Endothelial cell of hepatic sinusoid (primary cell): ENCODE measurements at regions not wholly inside any gene's neighbourhood (a gene's known extent, or its start where the extent isn't known, plus 50 kb on each side); places are given as distances from the start of the nearest gene placed in this dataset.
"Not testable (repeated sequence)": the region's sequence is repeated elsewhere in the genome, so short reads cannot be mapped to it uniquely, and the experiment has no call there.

Experiments used
- in situ Hi-C: cut with HindIII; loops from 2 replicates; pipeline ENCODE4 v1.10.0; 2017; ENCODE audit warnings: low sequenced_read_pairs

DNA sequence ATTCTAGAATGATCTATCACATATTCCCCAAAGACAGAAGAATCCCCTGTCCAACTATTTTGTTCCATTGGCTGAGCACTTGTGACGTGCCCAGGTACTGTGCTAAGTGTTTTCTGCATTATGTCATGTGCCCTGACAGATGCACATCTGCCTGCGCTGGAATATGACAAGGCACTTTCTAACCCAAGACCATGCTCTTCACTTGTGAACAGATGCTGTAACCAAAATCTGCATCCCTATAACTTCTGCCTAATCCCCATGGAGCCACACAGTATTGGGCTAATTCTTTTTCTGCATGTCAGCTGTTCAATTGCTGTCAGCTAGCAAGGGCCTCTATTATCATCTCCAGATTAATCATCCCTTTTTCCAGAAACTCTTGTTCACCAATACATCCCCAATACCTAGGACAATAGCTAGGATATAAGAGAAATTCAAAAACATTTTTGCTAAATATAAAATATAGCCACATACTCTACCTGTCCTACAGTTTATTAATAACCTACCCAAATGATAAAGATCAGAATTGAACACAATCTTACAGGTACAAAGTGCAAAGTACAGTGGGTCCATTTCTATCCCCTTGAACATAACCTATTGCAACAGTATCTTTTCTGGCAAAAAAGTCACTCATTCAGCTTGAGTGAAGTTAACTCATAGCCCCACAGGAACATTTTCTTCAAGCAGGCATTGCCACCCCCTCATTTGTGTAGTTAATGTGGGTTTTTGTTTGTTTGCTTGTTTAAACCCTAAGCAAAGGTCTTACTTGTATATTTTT is 109.4 kb upstream of the LRRN1 start:
- in situ Hi-C loops: no loop called here

DNA sequence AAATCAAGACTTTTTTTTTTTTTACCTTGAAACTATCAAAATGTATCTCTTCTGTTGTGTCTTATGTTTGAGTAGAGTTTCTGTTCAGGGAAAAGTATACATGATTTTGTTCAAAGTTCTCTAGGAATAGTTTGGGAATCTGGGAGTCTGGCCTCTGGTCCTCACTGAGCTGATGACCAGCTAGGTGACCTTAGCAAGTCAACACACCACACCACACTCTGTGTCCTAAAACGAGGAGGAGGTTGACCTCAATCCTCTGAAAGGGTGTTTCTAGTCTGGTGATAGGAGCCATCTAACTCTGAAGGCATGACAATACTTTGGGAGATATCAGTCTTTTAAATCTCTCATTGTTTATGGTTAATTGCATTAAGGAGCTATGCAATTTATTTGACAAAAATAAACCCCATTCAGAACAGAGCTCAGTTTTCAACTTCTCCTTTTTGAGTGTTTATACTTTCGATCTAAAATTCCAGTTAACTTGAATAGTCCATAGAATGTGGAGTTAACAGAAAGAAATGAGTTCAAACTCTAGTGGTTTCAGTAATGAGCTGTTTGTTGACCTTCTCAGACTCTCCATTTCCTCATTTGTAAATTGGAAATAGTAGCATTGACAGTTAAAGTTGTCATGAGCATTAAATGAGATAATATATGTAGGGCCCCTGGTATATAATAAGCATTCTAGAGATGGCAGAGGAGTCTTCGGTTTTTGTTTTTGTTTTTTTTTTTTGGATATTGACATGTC is 112.2 kb upstream of the LRRN1 start:
- in situ Hi-C loops: no loop called here

DNA sequence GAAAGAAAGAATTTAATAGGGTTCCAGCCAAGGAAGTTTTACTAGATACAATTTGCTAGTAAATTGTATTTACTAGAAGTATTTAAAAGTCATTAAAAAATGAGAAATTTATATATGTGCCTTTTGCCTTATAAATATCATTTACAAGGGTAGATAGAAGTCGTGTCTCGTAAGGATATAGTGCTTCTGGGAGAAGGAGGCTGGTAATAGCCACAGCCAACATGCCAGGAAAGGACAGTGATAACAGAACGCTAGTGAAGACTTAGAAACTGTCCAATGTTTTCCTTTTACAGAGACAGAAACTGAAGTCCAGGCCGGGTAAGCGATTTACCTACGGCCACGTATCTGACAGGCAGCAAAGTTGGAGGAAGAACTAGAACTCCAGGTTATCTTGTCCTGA is 113.5 kb upstream of the LRRN1 start:
- in situ Hi-C loops: no loop called here

DNA sequence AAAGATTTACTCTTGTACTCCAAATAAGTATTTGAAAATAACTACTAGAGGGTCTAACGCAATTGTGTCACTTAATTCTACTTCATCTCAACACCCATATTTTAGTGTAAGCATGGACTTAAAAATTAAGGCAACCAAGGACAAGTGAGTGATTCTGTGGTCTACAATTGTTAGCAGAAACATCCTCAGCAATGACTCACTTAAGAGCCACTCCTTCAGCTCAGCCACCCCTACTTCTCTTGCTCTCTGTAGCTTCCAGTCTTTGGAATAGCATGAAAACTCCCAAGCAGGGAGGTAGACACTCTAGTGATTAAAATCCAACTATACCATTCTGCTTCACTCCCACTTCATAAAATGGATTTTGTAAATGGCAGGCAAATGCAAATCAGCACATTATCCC is 116.0 kb upstream of the LRRN1 start:
- in situ Hi-C loops: no loop called here

DNA sequence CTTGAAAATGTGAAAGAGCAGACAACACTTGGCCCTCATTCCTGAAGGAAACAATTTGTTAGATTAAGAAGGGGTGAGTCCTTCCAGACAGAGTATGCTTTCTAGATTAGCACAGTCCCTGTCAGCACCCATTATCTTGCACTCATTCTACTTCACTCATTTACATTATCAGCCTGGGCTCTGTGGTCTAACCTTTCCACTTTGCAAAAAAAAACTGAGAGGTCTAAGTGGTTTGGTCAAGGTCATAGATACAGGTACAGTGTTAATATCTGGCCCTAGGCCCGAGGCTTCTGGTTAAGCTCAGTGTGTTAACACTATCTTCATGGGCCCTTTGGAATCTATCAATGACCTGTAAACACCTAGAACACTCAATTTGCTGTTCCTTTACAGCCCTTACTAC is 123.4 kb upstream of the LRRN1 start:
- in situ Hi-C loops: no loop called here

DNA sequence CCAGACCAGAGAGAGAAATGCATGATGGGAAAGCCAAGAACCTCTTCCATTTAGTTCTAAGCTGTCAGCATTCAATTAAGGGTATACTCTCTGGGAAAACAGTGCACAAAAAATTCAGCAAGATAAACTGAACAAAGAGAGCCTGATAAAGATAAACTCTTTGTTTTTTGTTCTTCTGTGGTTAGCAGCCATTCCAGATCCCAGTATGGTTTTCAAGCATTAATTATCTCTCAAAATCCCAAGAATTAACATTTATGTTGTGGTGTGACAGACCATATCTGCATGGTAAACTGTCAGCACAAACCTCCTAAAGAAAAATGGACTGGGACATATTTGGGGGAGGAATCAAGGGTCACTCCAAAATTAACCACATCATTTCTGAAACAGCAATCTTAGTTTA is 124.0 kb upstream of the LRRN1 start:
- in situ Hi-C loops: no loop called here

DNA sequence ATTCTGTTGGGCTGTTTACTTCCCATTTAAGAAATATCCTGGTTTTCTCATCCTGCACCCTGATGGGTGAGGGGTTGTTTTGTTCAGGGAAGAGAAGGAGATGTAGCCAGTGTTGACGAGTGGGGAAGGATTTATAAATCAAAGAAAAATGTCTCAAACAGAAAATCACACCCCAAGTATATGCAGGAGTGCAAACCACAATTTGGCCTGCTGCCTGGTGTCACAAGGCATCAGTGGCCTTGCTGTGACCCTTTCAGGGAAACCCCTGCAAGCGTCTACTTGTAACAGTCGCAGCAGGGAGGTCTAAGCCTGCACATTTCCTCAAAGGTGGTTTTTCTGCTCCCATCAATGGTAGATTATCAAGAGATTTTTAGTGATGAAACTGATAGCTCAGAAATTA is 132.6 kb upstream of the LRRN1 start:
- in situ Hi-C loops: no loop called here

DNA sequence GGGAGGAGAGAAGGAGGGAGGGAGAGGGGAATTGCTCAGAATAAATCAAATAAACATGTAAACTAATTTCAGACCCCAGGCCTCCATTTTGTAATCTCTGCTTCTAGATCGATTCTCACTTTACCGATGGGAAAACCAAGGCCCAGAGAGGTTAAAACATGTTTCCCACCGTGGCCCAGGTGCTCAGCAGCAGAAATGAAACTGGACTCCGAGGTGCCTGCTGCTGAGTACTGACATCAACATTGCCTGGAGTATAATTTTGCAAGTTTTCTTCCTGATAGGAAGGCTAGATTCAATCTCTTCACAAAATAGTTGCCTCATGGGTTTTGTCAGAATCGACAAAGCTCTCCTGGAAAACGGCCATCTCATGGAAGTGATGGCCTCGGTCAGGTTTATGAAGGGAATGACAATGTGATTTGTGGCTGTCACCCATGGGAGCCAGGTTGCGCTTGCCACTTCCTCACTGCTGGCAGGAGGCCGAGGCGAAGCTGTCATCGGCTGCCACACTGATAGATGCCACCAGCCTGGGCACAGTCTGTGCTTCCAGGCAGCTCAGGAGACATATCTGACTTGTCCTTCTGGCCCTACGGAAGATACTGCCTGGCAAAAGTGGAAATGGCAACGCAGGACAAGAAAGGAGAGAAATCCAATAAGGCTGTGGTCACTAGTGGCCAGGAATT is 133.1 kb upstream of the LRRN1 start:
- in situ Hi-C loops: no loop called here

DNA sequence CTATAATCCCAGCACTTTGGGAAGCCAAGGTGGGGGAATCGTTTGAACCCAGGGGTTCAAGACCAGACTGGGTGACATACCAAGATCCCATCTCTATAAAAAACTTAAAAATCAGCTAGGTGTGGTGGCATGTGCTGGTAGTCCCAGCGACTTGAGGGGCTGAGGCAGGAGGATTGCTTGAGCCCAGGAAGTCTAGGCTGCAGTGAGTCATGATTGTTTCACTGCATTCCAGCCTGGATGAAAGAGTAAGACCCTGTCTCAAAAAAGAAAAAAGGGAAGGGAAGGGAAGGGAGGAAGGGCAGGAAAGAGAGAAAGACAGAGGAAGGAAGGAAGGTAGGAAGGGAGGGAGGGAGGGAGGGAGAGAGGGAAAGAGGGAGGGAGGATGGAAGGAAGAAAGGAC is 133.7 kb upstream of the LRRN1 start:
- in situ Hi-C loops: no loop called here

DNA sequence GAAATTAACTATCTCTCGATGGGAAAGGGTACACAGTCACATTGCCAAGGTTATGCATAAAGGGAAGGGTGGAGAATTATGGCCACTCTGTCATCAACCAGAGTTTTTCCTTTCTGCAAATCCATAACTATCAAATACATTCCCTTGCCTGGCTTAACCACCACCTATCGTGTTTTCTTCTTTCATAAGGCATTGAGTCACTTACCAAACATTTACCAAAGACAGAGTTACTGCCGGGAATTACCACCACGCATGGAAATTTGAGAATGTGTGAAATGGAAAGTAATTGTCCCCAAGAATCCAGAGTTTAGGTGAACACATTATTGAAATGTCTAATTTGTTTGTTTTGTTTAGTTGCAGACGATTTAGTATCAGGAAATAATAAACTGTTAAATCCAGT is 134.3 kb upstream of the LRRN1 start:
- in situ Hi-C loops: no loop called here

DNA sequence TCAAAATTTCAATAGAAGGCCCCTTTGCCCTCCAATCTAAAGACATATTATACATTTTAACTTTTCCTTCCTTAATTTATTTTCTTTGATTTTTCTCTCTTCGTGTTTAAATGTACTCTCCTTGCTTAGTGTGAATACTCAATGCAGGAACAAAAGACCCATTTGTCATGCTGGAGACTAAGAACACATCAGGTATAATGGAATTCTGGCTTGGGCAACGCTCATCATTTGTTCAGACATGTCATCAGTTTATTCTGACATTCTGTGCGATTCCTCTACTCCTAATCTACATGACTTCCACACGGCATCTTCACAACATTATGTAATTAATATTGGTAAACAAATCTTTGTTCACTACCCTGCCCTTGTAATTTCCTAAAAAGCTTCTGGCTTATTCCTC is 136.6 kb upstream of the LRRN1 start:
- in situ Hi-C loops: no loop called here

DNA sequence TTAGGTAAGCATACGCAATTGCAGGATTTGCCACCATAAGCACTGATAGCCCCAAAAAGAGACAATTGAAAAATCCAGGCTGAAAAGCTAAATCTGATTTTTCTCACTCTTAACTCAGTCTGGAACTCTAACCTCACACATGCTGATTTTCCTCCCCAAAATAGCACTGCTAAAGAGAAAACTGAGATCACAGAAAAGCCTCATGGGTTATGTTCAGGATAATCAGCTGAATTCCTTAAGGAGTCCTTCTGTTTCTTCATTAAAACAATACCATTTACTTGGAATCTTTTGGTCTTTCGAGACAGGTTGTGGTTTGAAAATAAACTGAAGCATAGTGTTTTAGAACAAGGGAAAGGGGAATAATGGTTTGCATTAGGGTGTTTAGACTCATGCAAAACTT is 144.3 kb upstream of the LRRN1 start:
- in situ Hi-C loops: no loop called here

DNA sequence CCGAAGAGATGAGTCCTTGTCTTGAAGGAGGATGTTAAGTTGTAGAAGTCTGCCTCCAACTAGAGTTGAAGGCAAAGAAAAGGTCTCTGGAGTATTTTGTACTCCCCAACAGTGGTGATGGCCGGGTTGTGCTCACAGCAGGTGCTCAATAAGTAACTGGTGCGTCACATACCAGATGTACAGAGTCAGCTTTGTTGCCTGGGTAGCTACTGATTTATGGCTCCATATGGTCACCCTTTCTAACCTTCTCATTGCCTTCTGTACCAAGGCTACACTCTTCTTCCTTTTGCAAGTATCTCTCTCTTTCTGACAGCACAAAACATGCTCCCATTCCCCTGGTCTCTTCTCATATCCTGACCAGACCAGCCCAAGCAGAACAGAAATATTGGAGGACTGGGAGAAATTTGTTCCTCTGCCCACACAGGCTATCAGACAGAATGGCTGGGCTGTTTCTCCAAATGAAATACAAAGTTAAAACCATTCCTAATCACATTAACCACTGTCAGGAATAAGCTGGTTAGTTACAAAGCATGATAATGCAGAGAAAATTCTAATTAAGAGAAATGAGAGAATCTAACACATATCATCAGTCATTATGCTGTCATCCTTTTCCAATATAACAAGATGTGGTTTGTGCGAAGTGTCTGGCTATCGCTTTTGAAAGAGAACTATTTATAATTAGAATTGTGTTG is 150.1 kb upstream of the LRRN1 start:
- in situ Hi-C loops: no loop called here

DNA sequence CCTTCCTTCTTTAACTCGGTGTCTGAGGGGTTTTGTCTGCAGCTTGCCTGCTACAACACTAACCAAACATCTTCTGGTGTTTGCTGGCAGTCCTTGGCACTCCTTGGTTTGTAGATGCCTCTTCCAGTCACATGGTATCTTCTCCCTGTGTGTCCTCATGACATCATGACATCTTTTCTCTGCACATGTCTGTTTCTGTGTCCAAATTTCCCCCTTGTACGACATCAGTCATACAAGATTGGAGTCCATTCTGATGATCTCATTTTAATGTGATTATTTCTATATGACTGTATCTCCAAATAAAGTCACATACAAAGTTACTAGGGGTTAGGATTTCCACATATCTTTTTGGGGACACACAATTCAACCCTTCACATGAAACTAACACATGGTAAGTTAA is 152.3 kb upstream of the LRRN1 start:
- in situ Hi-C loops: no loop called here

DNA sequence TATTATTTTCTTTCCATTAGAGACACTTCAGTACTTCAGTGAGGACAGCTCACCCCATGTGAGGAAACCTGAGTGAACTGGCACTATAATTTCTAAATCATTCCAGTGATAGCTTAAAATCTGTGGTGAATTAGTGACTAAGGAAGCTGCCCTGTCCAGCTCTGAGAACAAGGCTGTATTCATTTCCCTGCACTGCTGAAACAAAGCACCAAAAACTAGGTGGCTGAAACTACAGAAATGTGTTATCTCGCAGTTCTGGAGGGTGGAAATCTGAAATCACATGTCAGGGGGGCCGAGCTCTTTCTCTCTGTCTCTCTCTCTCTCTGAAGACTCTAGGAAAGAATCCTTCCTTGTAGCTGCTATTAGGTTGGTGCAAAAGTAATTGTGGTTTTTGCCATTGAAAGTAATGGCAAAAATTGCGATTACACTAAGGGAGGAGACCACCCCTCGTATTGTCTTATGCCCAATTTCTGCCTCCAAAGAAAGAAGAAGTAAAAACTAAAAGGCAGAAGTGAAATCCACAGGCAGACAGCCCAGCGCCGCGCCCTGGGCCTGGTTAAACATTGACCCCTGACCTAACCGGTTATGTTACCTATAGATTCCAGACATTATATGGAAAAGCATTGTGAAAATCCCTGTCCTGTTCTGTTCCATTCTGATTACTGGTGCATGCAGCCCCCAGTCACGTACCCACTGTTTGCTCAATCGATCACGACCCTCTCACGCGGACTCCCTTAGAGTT is 153.0 kb upstream of the LRRN1 start:
- in situ Hi-C loops: not testable (repeated sequence)

DNA sequence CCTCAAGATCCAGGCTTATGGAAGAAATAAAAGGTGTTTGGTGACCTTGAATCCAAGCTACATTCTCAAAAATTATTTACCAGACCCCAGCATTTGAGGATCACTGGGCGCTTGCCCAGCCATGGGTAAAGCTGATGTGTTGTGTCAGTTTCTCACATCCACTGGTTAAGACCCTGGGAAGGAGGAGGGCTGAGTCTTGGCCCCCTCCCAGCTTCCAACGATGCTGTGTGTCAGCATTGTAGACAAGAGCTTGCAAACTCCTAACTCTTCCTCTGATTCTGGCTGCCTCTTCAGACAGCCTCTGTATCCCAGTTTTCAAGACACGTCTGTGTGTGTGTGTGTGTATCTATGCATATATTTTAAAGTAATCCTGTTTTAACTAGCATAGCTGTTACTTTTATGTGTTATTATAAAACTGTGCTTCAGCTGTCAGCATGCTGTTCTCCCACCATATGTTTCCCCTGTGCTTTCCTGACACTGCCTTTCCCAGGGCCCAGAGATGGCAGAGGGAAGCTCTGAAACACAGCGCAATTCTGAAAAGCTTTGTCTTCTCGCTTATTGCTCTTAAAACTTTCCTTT is 157.3 kb upstream of the LRRN1 start:
- in situ Hi-C loops: no loop called here

DNA sequence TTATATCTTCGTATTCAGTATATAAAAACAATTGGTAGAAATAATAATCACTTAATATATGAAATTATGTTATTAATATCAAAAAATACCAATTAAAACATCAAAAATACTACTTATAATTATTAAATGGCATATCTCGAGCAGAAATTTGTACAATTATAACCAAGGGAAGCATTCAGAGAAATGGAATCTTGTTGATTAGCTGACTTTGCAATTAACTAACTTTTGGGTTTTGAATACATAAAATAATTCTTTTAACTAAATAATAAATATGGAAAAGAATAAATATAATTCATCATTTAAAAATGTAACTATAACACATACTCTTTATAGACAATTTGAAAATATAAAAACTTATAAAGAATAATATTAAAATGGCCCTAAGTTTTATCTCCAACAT is 160.2 kb upstream of the LRRN1 start:
- in situ Hi-C loops: no loop called here

DNA sequence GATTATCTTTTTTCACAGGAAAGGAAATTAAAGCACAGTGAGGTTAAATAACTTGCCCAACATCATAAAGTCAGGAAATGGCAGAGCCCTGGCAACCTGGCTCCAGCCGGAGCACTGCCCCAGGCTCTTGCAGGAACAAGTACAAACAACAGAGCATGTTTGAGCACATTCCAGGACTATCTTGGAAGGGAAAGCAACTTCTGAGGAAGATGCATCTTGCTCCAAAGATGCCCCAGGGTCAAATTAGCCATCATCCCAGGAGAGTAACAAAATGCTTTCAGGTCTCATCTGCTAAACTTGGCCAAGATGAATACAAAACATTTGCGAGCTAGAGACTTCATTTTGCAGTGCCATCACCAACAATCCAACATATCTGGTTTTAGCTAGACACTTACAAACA is 162.4 kb upstream of the LRRN1 start:
- in situ Hi-C loops: no loop called here

DNA sequence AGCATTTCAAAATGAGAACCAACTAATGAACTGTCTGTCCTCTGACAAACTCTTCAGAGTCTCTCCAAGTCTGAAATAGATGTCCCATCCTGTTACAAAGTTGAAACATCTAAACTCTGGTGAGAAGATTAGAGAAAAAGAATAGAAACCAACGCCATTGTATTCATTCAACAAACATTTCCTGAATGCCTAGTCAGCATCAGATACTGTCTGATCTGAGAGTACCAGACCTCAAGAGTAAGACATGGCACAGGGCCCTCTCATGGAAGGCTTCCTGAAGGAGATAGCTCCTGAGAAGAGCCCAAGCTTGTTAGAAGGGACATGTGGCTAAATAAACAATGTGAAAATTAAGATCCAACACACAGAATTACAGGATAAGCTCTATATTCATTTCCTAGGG is 164.1 kb upstream of the LRRN1 start:
- in situ Hi-C loops: no loop called here

DNA sequence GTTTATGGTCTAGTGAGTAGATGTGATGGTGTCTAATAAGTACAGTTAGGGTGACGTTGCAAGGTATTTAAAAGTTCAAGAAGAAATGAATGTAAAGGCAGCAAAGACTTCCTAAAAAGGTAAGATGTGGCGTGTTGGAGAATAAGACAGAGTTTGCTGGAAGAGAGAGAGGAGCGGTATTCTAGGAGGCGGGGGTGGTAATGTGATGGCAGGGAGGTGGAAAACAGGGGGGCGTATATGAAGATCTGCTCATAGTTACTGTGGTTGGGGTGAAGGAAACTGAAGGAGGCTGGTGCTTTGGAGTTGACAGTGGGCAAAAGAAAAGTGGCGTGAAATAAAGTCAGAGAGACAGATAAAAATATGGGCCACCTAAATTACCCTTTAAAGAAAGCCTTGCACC is 164.9 kb upstream of the LRRN1 start:
- in situ Hi-C loops: no loop called here
